ENCODE measurements at regions not wholly inside any gene's neighbourhood (a gene's known extent, or its start where the extent isn't known, plus 50 kb on each side); places are given as distances from the start of the nearest gene placed in this dataset.
"Not testable (repeated sequence)": the region's sequence is repeated elsewhere in the genome, so short reads cannot be mapped to it uniquely, and the experiment has no call there.

GRCh38 chr4:75287738-75288517 lies 226.3 kb downstream of the RCHY1 start:
- FAIRE-seq (no peak), DNase-seq (ENCODE audit: low spot score) (no peak)

- DNase-seq (ENCODE audit: low spot score) (no peak), FAIRE-seq (no peak)
Measured at GRCh38 chr4:75285837-75286236, 228.4 kb downstream of the RCHY1 start.

- no peak for DNase-seq (ENCODE audit: low spot score)
- FAIRE-seq = no peak
Measured at GRCh38 chr4:75284831-75285230, 229.4 kb downstream of the RCHY1 start.

- DNase-seq (ENCODE audit: low spot score); FAIRE-seq: not testable (repeated sequence)
Measured at GRCh38 chr4:75280461-75280860, 233.7 kb downstream of the RCHY1 start.

GRCh38 chr4:75259306-75259705 lies 254.9 kb downstream of the RCHY1 start:
- DNase-seq (ENCODE audit: low spot score) (no peak), FAIRE-seq (no peak)

- DNase-seq (ENCODE audit: low spot score) = no peak
- no peak for FAIRE-seq
Measured at GRCh38 chr4:75255261-75255660, 258.9 kb downstream of the RCHY1 start.

GRCh38 chr4:75254745-75255144 lies 259.5 kb downstream of the RCHY1 start:
- peak; percentile 65 for DNase-seq (ENCODE audit: low spot score)
- no peak for FAIRE-seq

- FAIRE-seq; DNase-seq (ENCODE audit: low spot score): not testable (repeated sequence)
Measured at GRCh38 chr4:75253094-75253493, 261.1 kb downstream of the RCHY1 start.

- DNase-seq (ENCODE audit: low spot score) (no peak), FAIRE-seq (no peak)
Measured at GRCh38 chr4:75251547-75251946, 262.7 kb downstream of the RCHY1 start.

GRCh38 chr4:75249739-75250138 lies 264.5 kb downstream of the RCHY1 start:
- no peak for FAIRE-seq
- DNase-seq (ENCODE audit: low spot score) = no peak

- FAIRE-seq (peak; percentile 62), DNase-seq (ENCODE audit: low spot score) (peak; percentile 67)
Measured at GRCh38 chr4:75248770-75249407, 265.3 kb downstream of the RCHY1 start.

GRCh38 chr4:75244325-75244724 lies 269.9 kb downstream of the RCHY1 start:
- no peak for FAIRE-seq

GRCh38 chr4:75243570-75243969 lies 270.6 kb downstream of the RCHY1 start:
- DNase-seq (ENCODE audit: low spot score) (no peak), FAIRE-seq (no peak)

More at GRCh38 chr4:75244325-75244724, 269.9 kb downstream of the RCHY1 start:
- DNase-seq (ENCODE audit: low spot score) = no peak

- no peak for FAIRE-seq
Measured at GRCh38 chr4:75235359-75235951, 278.7 kb downstream of the RCHY1 start.

GRCh38 chr4:75232546-75232945 lies 281.7 kb downstream of the RCHY1 start:
- no peak for DNase-seq (ENCODE audit: low spot score)
- no peak for FAIRE-seq

More at GRCh38 chr4:75235359-75235951, 278.7 kb downstream of the RCHY1 start:
- no peak for DNase-seq (ENCODE audit: low spot score)

- no peak for FAIRE-seq
- DNase-seq (ENCODE audit: low spot score) = no peak
Measured at GRCh38 chr4:75229806-75230570, 284.2 kb downstream of the RCHY1 start.

- no peak for FAIRE-seq
- no peak for DNase-seq (ENCODE audit: low spot score)
Measured at GRCh38 chr4:75213480-75213879, 280.6 kb downstream of the PARM1 start.

- DNase-seq (ENCODE audit: low spot score) = no peak
- FAIRE-seq = no peak
Measured at GRCh38 chr4:75211422-75211821, 278.5 kb downstream of the PARM1 start.

- DNase-seq (ENCODE audit: low spot score) = no peak
- no peak for FAIRE-seq
Measured at GRCh38 chr4:75207902-75208301, 275.0 kb downstream of the PARM1 start.

- FAIRE-seq = no peak
- DNase-seq (ENCODE audit: low spot score) = no peak
Measured at GRCh38 chr4:75195111-75195510, 262.2 kb downstream of the PARM1 start.

GRCh38 chr4:75194180-75194579 lies 261.3 kb downstream of the PARM1 start:
- FAIRE-seq = no peak
- no peak for DNase-seq (ENCODE audit: low spot score)

GRCh38 chr4:75192182-75192581 lies 259.3 kb downstream of the PARM1 start:
- FAIRE-seq; DNase-seq (ENCODE audit: low spot score): not testable (repeated sequence)

All from urothelium cell line (cell line).